GM23248 (cell line): ENCODE measurements at regions not wholly inside any gene's neighbourhood (a gene's known extent, or its start where the extent isn't known, plus 50 kb on each side); places are given as distances from the start of the nearest gene placed in this dataset.

Source experiments
- DNase-seq: peaks from one replicate; pipeline ENCODE4 v3.0.0-alpha.2; 2015
- H2AFZ ChIP-seq: fragments of 200-600 bp; sonication (generic); 2 replicates; pipeline ENCODE4 v1.6.1; 2016; ENCODE audit warnings: antibody characterized with exemption
- H3F3A ChIP-seq: fragments of 200-600 bp; sonication (generic); 2 replicates; pipeline ENCODE4 v1.6.1; 2016; ENCODE audit warnings: mild to moderate bottlenecking, antibody characterized with exemption, mixed run types; ENCODE audit not compliant: insufficient read depth
- H3K27ac ChIP-seq: fragments of 200-600 bp; sonication (generic); 2 replicates; pipeline ENCODE4 v1.5.1; 2016; ENCODE audit warnings: mild to moderate bottlenecking
- H3K27me3 ChIP-seq: fragments of 200-600 bp; sonication (generic); replicated peaks from 2 replicates; pipeline ENCODE4 v1.6.1; 2016; ENCODE audit warnings: mild to moderate bottlenecking; ENCODE audit not compliant: insufficient read depth
- H3K36me3 ChIP-seq: fragments of 200-600 bp; sonication (generic); 2 replicates; pipeline ENCODE4 v1.6.1; 2016; ENCODE audit warnings: low read depth, mild to moderate bottlenecking
- H3K4me1 ChIP-seq: fragments of 200-600 bp; sonication (generic); 2 replicates; pipeline ENCODE4 v1.6.1; 2016; ENCODE audit warnings: mild to moderate bottlenecking; ENCODE audit not compliant: insufficient read depth
- H3K4me2 ChIP-seq: fragments of 200-600 bp; sonication (generic); one replicate; pipeline ENCODE4 v1.6.1; 2016; ENCODE audit warnings: mild to moderate bottlenecking; ENCODE audit not compliant: unreplicated experiment
- H3K4me3 ChIP-seq: fragments of 200-600 bp; sonication (generic); 2 replicates; pipeline ENCODE4 v1.5.1; 2016; ENCODE audit warnings: mild to moderate bottlenecking
- H3K79me2 ChIP-seq: fragments of 200-600 bp; sonication (generic); 2 replicates; pipeline ENCODE4 v1.6.1; 2016; ENCODE audit warnings: mild to moderate bottlenecking; ENCODE audit not compliant: insufficient read depth
- H3K9ac ChIP-seq: fragments of 200-600 bp; sonication (generic); 2 replicates; pipeline ENCODE4 v1.6.1; 2016; ENCODE audit warnings: mild to moderate bottlenecking
- H3K9me2 ChIP-seq: fragments of 200-600 bp; sonication (generic); 2 replicates; pipeline ENCODE4 v1.6.1; 2016; ENCODE audit warnings: mixed run types, mild to moderate bottlenecking, moderate library complexity; ENCODE audit not compliant: insufficient read depth
- H3K9me3 ChIP-seq: fragments of 200-600 bp; sonication (generic); one replicate; pipeline ENCODE4 v1.6.1; 2017; ENCODE audit warnings: low read depth
- H4K20me1 ChIP-seq: fragments of 200-600 bp; sonication (generic); 2 replicates; pipeline ENCODE4 v1.6.0; 2016; ENCODE audit not compliant: insufficient read depth
- EZH2 ChIP-seq: fragments of 200-600 bp; sonication (generic); IDR thresholded peaks from 2 replicates; pipeline ENCODE4 v1.6.1; 2018; ENCODE audit warnings: antibody characterized with exemption, mild to moderate bottlenecking; ENCODE audit not compliant: insufficient read depth, poor library complexity, severe bottlenecking
- EZH2phosphoT487 ChIP-seq: fragments of 200-600 bp; sonication (generic); IDR thresholded peaks from 2 replicates; pipeline ENCODE4 v1.6.1; 2018; ENCODE audit warnings: antibody characterized with exemption, moderate library complexity, mild to moderate bottlenecking, low read depth; ENCODE audit not compliant: insufficient read depth
- WGBS, 2 experiments: methylation state at CpG; one replicate each; pipeline ENCODE4 v1.1.6; 2015 to 2017; ENCODE audit warnings: low lambda C conversion rate in 2 of 2, low coverage in 1 of 2; ENCODE audit errors: missing lambda C conversion rate in 2 of 2; 5-methylcytosine and 5-hydroxymethylcytosine counted together
- in situ Hi-C: fragments of 300-500 bp; cut with MboI; formaldehyde crosslinking; loops from 2 replicates; pipeline ENCODE4 v1.15.0; 2020

- Histone ChIP-seq H3K27ac (no peak overlapping the region), H3F3A (no peaks in the 10 kb centered on the region), H3K4me2 (no peak overlapping the region), H3K36me3 (no peaks in the 10 kb centered on the region), H3K27me3 (no peaks in the 10 kb centered on the region), H3K4me3 (no peak overlapping the region), H3K9me3 (peaks cover 3% of the 10 kb centered on the region), H2AFZ (no peak overlapping the region), H4K20me1 (no peaks in the 10 kb centered on the region), H3K4me1 (no peaks in the 10 kb centered on the region), H3K79me2 (no peaks in the 10 kb centered on the region), H3K9ac (no peak overlapping the region), H3K9me2 (no peaks in the 10 kb centered on the region)
- DNase-seq = peak; percentile 30
- WGBS, 2 experiments = 0% methylated on average over 1 of the region's 1 CpG
- in situ Hi-C loops = no loop called here
- no peak for TF ChIP-seq EZH2
- no peak for TF ChIP-seq EZH2phosphoT487
These were observed 1064.5 kb downstream of the ZPLD1 start for GRCh38 chr3:103499132-103499900.

- WGBS, 2 experiments = 12 to 17% methylated on average over 4 of the region's 4 CpGs
- H3K9me3 ChIP-seq = peaks cover 3% of the 10 kb centered on the region
- H3K79me2 ChIP-seq = no peaks in the 10 kb centered on the region
- in situ Hi-C loops = no loop called here
- no peak overlapping the region for H3K4me3 ChIP-seq
- no peaks in the 10 kb centered on the region for H3K27me3 ChIP-seq
- DNase-seq = no peak
- no peak overlapping the region for H3K9ac ChIP-seq
- H3F3A ChIP-seq = no peaks in the 10 kb centered on the region
- no peaks in the 10 kb centered on the region for H3K4me1 ChIP-seq
- no peak for TF ChIP-seq EZH2phosphoT487
- TF ChIP-seq EZH2 = no peak
- no peaks in the 10 kb centered on the region for H4K20me1 ChIP-seq
- H2AFZ ChIP-seq = no peak overlapping the region
- H3K27ac ChIP-seq = no peak overlapping the region
- H3K4me2 ChIP-seq = no peak overlapping the region
- H3K9me2 ChIP-seq = no peaks in the 10 kb centered on the region
- H3K36me3 ChIP-seq = no peaks in the 10 kb centered on the region
These were observed 1065.2 kb downstream of the ZPLD1 start for GRCh38 chr3:103499967-103500366.

GRCh38 chr3:103510760-103511159 is 1075.9 kb downstream of the ZPLD1 start:
- Histone ChIP-seq H3K4me1 (no peaks in the 10 kb centered on the region), H3K4me3 (no peak overlapping the region), H3K9me3 (no peaks in the 10 kb centered on the region), H4K20me1 (no peaks in the 10 kb centered on the region), H3K4me2 (no peak overlapping the region), H3K36me3 (no peaks in the 10 kb centered on the region), H3K27ac (no peak overlapping the region), H3K9ac (no peak overlapping the region), H3K79me2 (no peaks in the 10 kb centered on the region), H3K9me2 (no peaks in the 10 kb centered on the region), H2AFZ (no peak overlapping the region), H3K27me3 (no peaks in the 10 kb centered on the region), H3F3A (no peaks in the 10 kb centered on the region)
- no peak for DNase-seq
- 11 to 16% methylated on average over 2 of the region's 2 CpGs for WGBS, 2 experiments
- no peak for TF ChIP-seq EZH2
- no peak for TF ChIP-seq EZH2phosphoT487
- in situ Hi-C loops = no loop called here

GRCh38 chr3:103511891-103512290 is 1077.1 kb downstream of the ZPLD1 start:
- DNase-seq = no peak
- no peaks in the 10 kb centered on the region for H3K9me2 ChIP-seq
- H3K27ac ChIP-seq = no peak overlapping the region
- H3F3A ChIP-seq = no peaks in the 10 kb centered on the region
- no peaks in the 10 kb centered on the region for H3K27me3 ChIP-seq
- no peak for TF ChIP-seq EZH2phosphoT487
- TF ChIP-seq EZH2 = no peak
- no peak overlapping the region for H3K4me3 ChIP-seq
- no peaks in the 10 kb centered on the region for H4K20me1 ChIP-seq
- no peaks in the 10 kb centered on the region for H3K79me2 ChIP-seq
- H3K4me2 ChIP-seq = no peak overlapping the region
- H3K4me1 ChIP-seq = no peaks in the 10 kb centered on the region
- H3K9me3 ChIP-seq = no peaks in the 10 kb centered on the region
- no peaks in the 10 kb centered on the region for H3K36me3 ChIP-seq
- no peak overlapping the region for H2AFZ ChIP-seq
- 9 to 12% methylated on average over 1 of the region's 1 CpG for WGBS, 2 experiments
- H3K9ac ChIP-seq = no peak overlapping the region
- in situ Hi-C loops = no loop called here
